ENCODE measurements at regions not wholly inside any gene's neighbourhood (a gene's known extent, or its start where the extent isn't known, plus 50 kb on each side); places are given as distances from the start of the nearest gene placed in this dataset.

- intact Hi-C loops (cut with micrococcal nuclease), result no loop called here
- H3K9ac ChIP-seq (ENCODE audit: insufficient read depth in 1 of 2, low read depth in 2 of 2, low read length in 2 of 2), result no peak overlapping the region
- no peaks in the 10 kb centered on the region for H3K27me3 ChIP-seq (ENCODE audit: control insufficient read depth in 2 of 2, insufficient read depth in 2 of 2, low read length in 2 of 2)
- DNase-seq (ENCODE audit: extremely low read depth in 1 of 4, low spot score in 3 of 4), result no peak
- no peaks in the 10 kb centered on the region for H3K9me3 ChIP-seq (replicated peaks; ENCODE audit: control insufficient read depth, insufficient read depth, low read depth, low read length)
- H3K4me3 ChIP-seq, result no peak overlapping the region
- H2AFZ ChIP-seq (ENCODE audit: low read depth, low read length), result no peak overlapping the region
- in situ Hi-C loops (cut with MboI), result no loop called here
- H4K20me1 ChIP-seq (replicated peaks; ENCODE audit: control insufficient read depth, insufficient read depth, low read length), result no peaks in the 10 kb centered on the region
- no peaks in the 10 kb centered on the region for H3K36me3 ChIP-seq (ENCODE audit: control insufficient read depth, insufficient read depth, low read length)
- no peaks in the 10 kb centered on the region for H3K79me2 ChIP-seq (ENCODE audit: control insufficient read depth, insufficient read depth, low read length)
- POLR2A ChIA-PET, result no interaction called here
- ATAC-seq, result no peak
- CTCF ChIA-PET (ENCODE audit: low intra/inter-chr PET ratio), result no interaction called here
- H3K9me1 ChIP-seq (ENCODE audit: control insufficient read depth, insufficient read depth, low read length), result no peaks in the 10 kb centered on the region
- no peak overlapping the region for H3K4me2 ChIP-seq (ENCODE audit: insufficient read depth, low read length)
- FAIRE-seq, result no peak
- no peak for TF ChIP-seq BCL6 (CRISPR knock-in tag; IDR thresholded peaks at IDR 0.05)
- TF ChIP-seq ZNF212 (CRISPR knock-in tag; IDR thresholded peaks at IDR 0.05), result no peak
- no peak for TF ChIP-seq EP400 (IDR thresholded peaks at IDR 0.05)
- no peak for TF ChIP-seq ZHX1 (conservative IDR thresholded peaks at IDR 0.05; ENCODE audit: low read length)
- TF ChIP-seq ZNF583 (CRISPR knock-in tag; IDR thresholded peaks at IDR 0.05), result no peak
- no peak for TF ChIP-seq ZKSCAN8 (CRISPR knock-in tag; IDR thresholded peaks at IDR 0.05)
- BruUV-seq (replicated peaks), result no TSS peak
- no peak overlapping the region for H3K27ac ChIP-seq (ENCODE audit: extremely low read depth, low read depth, low read length)
- H3K4me1 ChIP-seq (replicated peaks in 1 of 2; ENCODE audit: control insufficient read depth in 2 of 2, insufficient read depth in 2 of 2, low read length in 2 of 2), result no peaks in the 10 kb centered on the region
Observed at GRCh38 chr3:28149960-28150359, 91.5 kb upstream of the CMC1 start.

Data from K562 (cell line).